ENCODE measurements at regions not wholly inside any gene's neighbourhood (a gene's known extent, or its start where the extent isn't known, plus 50 kb on each side); places are given as distances from the start of the nearest gene placed in this dataset.

GRCh38 chr2:37425408-37425807 lies 81.0 kb downstream of the QPCT start:
- H3K4me1 ChIP-seq (ENCODE audit: control insufficient read depth, insufficient read depth, low read length): no peaks in the 10 kb centered on the region
- no peak overlapping the region for H3K4me3 ChIP-seq (ENCODE audit: low read length)
- H3K27me3 ChIP-seq (ENCODE audit: control insufficient read depth, insufficient read depth, low read length): no peaks in the 10 kb centered on the region
- no CpG with 5 or more reads among the region's 3 CpGs for WGBS (ENCODE audit: insufficient coverage, low lambda C conversion rate)
- no peaks in the 10 kb centered on the region for H3K9me3 ChIP-seq (ENCODE audit: control insufficient read depth, low read depth, low read length)
- no peaks in the 10 kb centered on the region for H3K36me3 ChIP-seq (ENCODE audit: control insufficient read depth, insufficient read depth, low read length)
- DNase-seq: no peak
- no peak overlapping the region for H3K27ac ChIP-seq (ENCODE audit: low read length)

GRCh38 chr2:37427241-37427640 lies 82.8 kb downstream of the QPCT start:
- Histone ChIP-seq H3K4me1 (ENCODE audit: control insufficient read depth, insufficient read depth, low read length) (no peaks in the 10 kb centered on the region), H3K27ac (ENCODE audit: low read length) (no peak overlapping the region), H3K36me3 (ENCODE audit: control insufficient read depth, insufficient read depth, low read length) (no peaks in the 10 kb centered on the region), H3K9me3 (ENCODE audit: control insufficient read depth, low read depth, low read length) (no peaks in the 10 kb centered on the region), H3K4me3 (ENCODE audit: low read length) (no peak overlapping the region), H3K27me3 (ENCODE audit: control insufficient read depth, insufficient read depth, low read length) (no peaks in the 10 kb centered on the region)
- DNase-seq: no peak

- DNase-seq: no peak
- H3K4me3 ChIP-seq (ENCODE audit: low read length): no peak overlapping the region
- no peak overlapping the region for H3K27ac ChIP-seq (ENCODE audit: low read length)
- WGBS (ENCODE audit: insufficient coverage, low lambda C conversion rate): 20% methylated on average over 1 of the region's 2 CpGs
- no peaks in the 10 kb centered on the region for H3K9me3 ChIP-seq (ENCODE audit: control insufficient read depth, low read depth, low read length)
- no peaks in the 10 kb centered on the region for H3K27me3 ChIP-seq (ENCODE audit: control insufficient read depth, insufficient read depth, low read length)
- H3K36me3 ChIP-seq (ENCODE audit: control insufficient read depth, insufficient read depth, low read length): no peaks in the 10 kb centered on the region
- H3K4me1 ChIP-seq (ENCODE audit: control insufficient read depth, insufficient read depth, low read length): no peaks in the 10 kb centered on the region
These were observed 91.9 kb downstream of the QPCT start for GRCh38 chr2:37436323-37436722.

GRCh38 chr2:37439131-37439642 lies 94.8 kb downstream of the QPCT start:
- no peak for DNase-seq
- Histone ChIP-seq H3K4me1 (ENCODE audit: control insufficient read depth, insufficient read depth, low read length) (no peaks in the 10 kb centered on the region), H3K9me3 (ENCODE audit: control insufficient read depth, low read depth, low read length) (no peaks in the 10 kb centered on the region), H3K27me3 (ENCODE audit: control insufficient read depth, insufficient read depth, low read length) (no peaks in the 10 kb centered on the region), H3K36me3 (ENCODE audit: control insufficient read depth, insufficient read depth, low read length) (no peaks in the 10 kb centered on the region), H3K27ac (ENCODE audit: low read length) (no peak overlapping the region), H3K4me3 (ENCODE audit: low read length) (no peak overlapping the region)

- Histone ChIP-seq H3K36me3 (ENCODE audit: control insufficient read depth, insufficient read depth, low read length) (no peaks in the 10 kb centered on the region), H3K27ac (ENCODE audit: low read length) (no peak overlapping the region), H3K4me3 (ENCODE audit: low read length) (no peak overlapping the region), H3K9me3 (ENCODE audit: control insufficient read depth, low read depth, low read length) (no peaks in the 10 kb centered on the region), H3K4me1 (ENCODE audit: control insufficient read depth, insufficient read depth, low read length) (no peaks in the 10 kb centered on the region), H3K27me3 (ENCODE audit: control insufficient read depth, insufficient read depth, low read length) (no peaks in the 10 kb centered on the region)
- no peak for DNase-seq
- no CpG with 5 or more reads among the region's 1 CpG for WGBS (ENCODE audit: insufficient coverage, low lambda C conversion rate)
These were observed 96.6 kb downstream of the QPCT start for GRCh38 chr2:37441055-37441454.

- Histone ChIP-seq H3K4me1 (ENCODE audit: control insufficient read depth, insufficient read depth, low read length) (no peaks in the 10 kb centered on the region), H3K9me3 (ENCODE audit: control insufficient read depth, low read depth, low read length) (no peaks in the 10 kb centered on the region), H3K27ac (ENCODE audit: low read length) (no peak overlapping the region), H3K4me3 (ENCODE audit: low read length) (no peak overlapping the region), H3K36me3 (ENCODE audit: control insufficient read depth, insufficient read depth, low read length) (no peaks in the 10 kb centered on the region), H3K27me3 (ENCODE audit: control insufficient read depth, insufficient read depth, low read length) (no peaks in the 10 kb centered on the region)
- WGBS (ENCODE audit: insufficient coverage, low lambda C conversion rate): no CpG with 5 or more reads among the region's 3 CpGs
- DNase-seq: no peak
These were observed 98.7 kb downstream of the QPCT start for GRCh38 chr2:37443082-37443481.

GRCh38 chr2:37447446-37447845 lies 103.0 kb downstream of the QPCT start:
- Histone ChIP-seq H3K36me3 (ENCODE audit: control insufficient read depth, insufficient read depth, low read length) (no peaks in the 10 kb centered on the region), H3K4me1 (ENCODE audit: control insufficient read depth, insufficient read depth, low read length) (no peaks in the 10 kb centered on the region), H3K27me3 (ENCODE audit: control insufficient read depth, insufficient read depth, low read length) (peaks cover 2% of the 10 kb centered on the region), H3K27ac (ENCODE audit: low read length) (no peak overlapping the region), H3K4me3 (ENCODE audit: low read length) (no peak overlapping the region), H3K9me3 (ENCODE audit: control insufficient read depth, low read depth, low read length) (no peaks in the 10 kb centered on the region)
- WGBS (ENCODE audit: insufficient coverage, low lambda C conversion rate): no CpG with 5 or more reads among the region's 3 CpGs
- DNase-seq: no peak

GRCh38 chr2:37448342-37449120 lies 104.1 kb downstream of the QPCT start:
- 100% methylated on average over 3 of the region's 3 CpGs for WGBS (ENCODE audit: insufficient coverage, low lambda C conversion rate)
- H3K27me3 ChIP-seq (ENCODE audit: control insufficient read depth, insufficient read depth, low read length): peaks cover 2% of the 10 kb centered on the region
- no peaks in the 10 kb centered on the region for H3K9me3 ChIP-seq (ENCODE audit: control insufficient read depth, low read depth, low read length)
- no peak overlapping the region for H3K4me3 ChIP-seq (ENCODE audit: low read length)
- H3K27ac ChIP-seq (ENCODE audit: low read length): no peak overlapping the region
- H3K4me1 ChIP-seq (ENCODE audit: control insufficient read depth, insufficient read depth, low read length): no peaks in the 10 kb centered on the region
- H3K36me3 ChIP-seq (ENCODE audit: control insufficient read depth, insufficient read depth, low read length): no peaks in the 10 kb centered on the region
- no peak for DNase-seq

- no peak overlapping the region for H3K27ac ChIP-seq (ENCODE audit: low read length)
- H3K4me3 ChIP-seq (ENCODE audit: low read length): no peak overlapping the region
- DNase-seq: no peak
- no peaks in the 10 kb centered on the region for H3K4me1 ChIP-seq (ENCODE audit: control insufficient read depth, insufficient read depth, low read length)
- H3K9me3 ChIP-seq (ENCODE audit: control insufficient read depth, low read depth, low read length): no peaks in the 10 kb centered on the region
- H3K36me3 ChIP-seq (ENCODE audit: control insufficient read depth, insufficient read depth, low read length): no peaks in the 10 kb centered on the region
- WGBS (ENCODE audit: insufficient coverage, low lambda C conversion rate): no CpG with 5 or more reads among the region's 8 CpGs
- H3K27me3 ChIP-seq (ENCODE audit: control insufficient read depth, insufficient read depth, low read length): peaks cover 2% of the 10 kb centered on the region
These were observed 105.4 kb downstream of the QPCT start for GRCh38 chr2:37449761-37450296.

GRCh38 chr2:37453027-37453426 lies 108.6 kb downstream of the QPCT start:
- DNase-seq: no peak
- Histone ChIP-seq H3K9me3 (ENCODE audit: control insufficient read depth, low read depth, low read length) (no peaks in the 10 kb centered on the region), H3K4me3 (ENCODE audit: low read length) (no peak overlapping the region), H3K27me3 (ENCODE audit: control insufficient read depth, insufficient read depth, low read length) (peaks cover 2% of the 10 kb centered on the region), H3K27ac (ENCODE audit: low read length) (no peak overlapping the region), H3K4me1 (ENCODE audit: control insufficient read depth, insufficient read depth, low read length) (no peaks in the 10 kb centered on the region), H3K36me3 (ENCODE audit: control insufficient read depth, insufficient read depth, low read length) (no peaks in the 10 kb centered on the region)
- whole genome bisulfite sequencing (ENCODE audit: insufficient coverage, low lambda C conversion rate): 100% methylated on average over 1 of the region's 2 CpGs

Measured in large intestine (tissue), 3 donors.